ENCODE measurements at regions not wholly inside any gene's neighbourhood (a gene's known extent, or its start where the extent isn't known, plus 50 kb on each side); places are given as distances from the start of the nearest gene placed in this dataset.

DNA sequence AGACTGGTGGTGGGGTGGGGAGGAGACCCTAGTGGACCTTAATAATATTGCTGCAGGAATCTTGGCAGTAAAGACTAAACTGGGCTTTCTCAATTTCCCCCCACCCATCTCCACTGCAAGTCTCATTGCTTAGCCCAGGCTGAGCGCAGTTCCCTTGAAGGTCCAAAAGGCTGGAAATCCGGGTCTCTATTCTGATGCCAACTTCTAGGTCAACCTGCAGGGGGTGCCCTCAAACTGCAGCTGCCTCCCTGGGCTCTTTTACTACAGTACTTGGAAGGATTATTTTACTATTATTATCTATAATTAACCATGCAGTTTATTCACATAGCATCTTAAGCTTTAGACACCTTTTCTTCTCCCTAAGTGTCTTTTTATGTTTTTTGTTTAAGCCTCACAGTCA, 85.4 kb upstream of the WARS2 start:
- DNase-seq, result no peak
- Histone ChIP-seq H3K9me3 (replicated peaks in 1 of 3) (no peaks in the 10 kb centered on the region), H3K27ac (no peak overlapping the region), H3K36me3 (replicated peaks in 1 of 2) (no peaks in the 10 kb centered on the region), H3K27me3 (no peaks in the 10 kb centered on the region), H3K4me3 (no peak overlapping the region), H3K4me1 (replicated peaks in 1 of 2) (no peaks in the 10 kb centered on the region)
- 79 to 100% (median 89%) methylated on average over 2 of the region's 2 CpGs for WGBS, 4 donors
- intact Hi-C loops (cut with DNase I), result no loop called here
- TF ChIP-seq, protein P1, sequence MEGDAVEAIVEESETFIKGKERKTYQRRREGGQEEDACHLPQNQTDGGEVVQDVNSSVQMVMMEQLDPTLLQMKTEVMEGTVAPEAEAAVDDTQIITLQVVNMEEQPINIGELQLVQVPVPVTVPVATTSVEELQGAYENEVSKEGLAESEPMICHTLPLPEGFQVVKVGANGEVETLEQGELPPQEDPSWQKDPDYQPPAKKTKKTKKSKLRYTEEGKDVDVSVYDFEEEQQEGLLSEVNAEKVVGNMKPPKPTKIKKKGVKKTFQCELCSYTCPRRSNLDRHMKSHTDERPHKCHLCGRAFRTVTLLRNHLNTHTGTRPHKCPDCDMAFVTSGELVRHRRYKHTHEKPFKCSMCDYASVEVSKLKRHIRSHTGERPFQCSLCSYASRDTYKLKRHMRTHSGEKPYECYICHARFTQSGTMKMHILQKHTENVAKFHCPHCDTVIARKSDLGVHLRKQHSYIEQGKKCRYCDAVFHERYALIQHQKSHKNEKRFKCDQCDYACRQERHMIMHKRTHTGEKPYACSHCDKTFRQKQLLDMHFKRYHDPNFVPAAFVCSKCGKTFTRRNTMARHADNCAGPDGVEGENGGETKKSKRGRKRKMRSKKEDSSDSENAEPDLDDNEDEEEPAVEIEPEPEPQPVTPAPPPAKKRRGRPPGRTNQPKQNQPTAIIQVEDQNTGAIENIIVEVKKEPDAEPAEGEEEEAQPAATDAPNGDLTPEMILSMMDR (IDR thresholded peaks at IDR 0.05), result no peak
- TF ChIP-seq POLR2A (IDR thresholded peaks at IDR 0.05), result no peak

- Histone ChIP-seq H3K9me3 (replicated peaks in 1 of 3) (no peaks in the 10 kb centered on the region), H3K27me3 (no peaks in the 10 kb centered on the region), H3K4me3 (no peak overlapping the region), H3K27ac (no peak overlapping the region), H3K4me1 (replicated peaks in 1 of 2) (no peaks in the 10 kb centered on the region), H3K36me3 (replicated peaks in 1 of 2) (no peaks in the 10 kb centered on the region)
- TF ChIP-seq, protein P1 (IDR thresholded peaks at IDR 0.05), result no peak
- TF ChIP-seq POLR2A (IDR thresholded peaks at IDR 0.05), result no peak
- DNase-seq, result no peak
- intact Hi-C loops (cut with DNase I), result no loop called here
- WGBS, 4 donors, result 68 to 89% (median 80%) methylated on average over 1 of the region's 1 CpG
These were observed 85.9 kb upstream of the WARS2 start for GRCh38 chr1:119226321-119226720.

- TF ChIP-seq, protein P1 (IDR thresholded peaks at IDR 0.05), result no peak
- no peak for TF ChIP-seq POLR2A (IDR thresholded peaks at IDR 0.05)
- Histone ChIP-seq H3K27me3 (no peaks in the 10 kb centered on the region), H3K4me3 (no peak overlapping the region), H3K9me3 (replicated peaks in 1 of 3) (no peaks in the 10 kb centered on the region), H3K4me1 (replicated peaks in 1 of 2) (no peaks in the 10 kb centered on the region), H3K27ac (no peak overlapping the region), H3K36me3 (replicated peaks in 1 of 2) (no peaks in the 10 kb centered on the region)
- WGBS, 4 donors, result 92 to 100% (median 94%) methylated on average over 3 of the region's 3 CpGs; no CpG with 5 or more reads in 1 of the 4 donors
- DNase-seq, result no peak
- intact Hi-C loops (cut with DNase I), result no loop called here
These were observed 86.5 kb upstream of the WARS2 start for GRCh38 chr1:119226913-119227312.

GRCh38 chr1:119227456-119227855, 87.0 kb upstream of the WARS2 start:
- Histone ChIP-seq H3K27me3 (no peaks in the 10 kb centered on the region), H3K9me3 (replicated peaks in 1 of 3) (no peaks in the 10 kb centered on the region), H3K4me1 (replicated peaks in 1 of 2) (no peaks in the 10 kb centered on the region), H3K4me3 (no peak overlapping the region), H3K27ac (no peak overlapping the region), H3K36me3 (replicated peaks in 1 of 2) (no peaks in the 10 kb centered on the region)
- WGBS, 4 donors, result 59 to 81% (median 79%) methylated on average over 2 of the region's 2 CpGs
- TF ChIP-seq POLR2A (IDR thresholded peaks at IDR 0.05), result no peak
- TF ChIP-seq, protein P1 (IDR thresholded peaks at IDR 0.05), result no peak
- no peak for DNase-seq
- intact Hi-C loops (cut with DNase I), result no loop called here
